DOHH2 (cell line): ENCODE measurements at regions not wholly inside any gene's neighbourhood (a gene's known extent, or its start where the extent isn't known, plus 50 kb on each side); places are given as distances from the start of the nearest gene placed in this dataset.

Experiments used
- CTCF ChIP-seq: fragments of 200-600 bp; sonication (generic); IDR thresholded peaks from one replicate; pipeline ENCODE4 v1.5.1; 2014; ENCODE audit warnings: antibody characterized with exemption, mild to moderate bottlenecking, low read depth, low read length; ENCODE audit not compliant: poor library complexity, severe bottlenecking
- EZH2phosphoT487 ChIP-seq: fragments of 200-600 bp; sonication (generic); IDR thresholded peaks from 2 replicates; pipeline ENCODE4 v1.6.1; 2017; ENCODE audit warnings: borderline replicate concordance, mild to moderate bottlenecking, antibody characterized with exemption, low read length, moderate library complexity, mixed read lengths

DNA sequence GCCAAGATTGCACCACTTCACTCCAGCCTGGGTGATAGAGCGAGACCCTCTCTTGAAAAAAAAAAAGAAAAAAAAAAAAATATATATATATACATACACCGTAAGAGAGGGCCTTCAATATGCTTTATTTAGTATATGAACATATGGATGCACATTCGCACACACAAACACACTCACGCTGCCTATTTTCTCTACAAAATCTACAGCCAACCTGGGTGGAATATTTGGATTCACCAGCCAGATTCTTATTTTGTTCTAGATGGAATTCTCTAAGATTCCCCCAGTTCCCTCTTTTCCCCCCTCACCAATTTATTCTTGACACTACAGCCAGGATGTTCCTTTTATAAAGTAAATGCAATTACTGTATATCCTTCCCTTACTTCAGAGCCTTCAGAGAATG, 131.6 kb downstream of the TM2D1 start:
- TF ChIP-seq EZH2phosphoT487 (no peak), CTCF (no peak)
